Ishikawa (cell line): ENCODE measurements at regions not wholly inside any gene's neighbourhood (a gene's known extent, or its start where the extent isn't known, plus 50 kb on each side); places are given as distances from the start of the nearest gene placed in this dataset.

Experiments used
- CEBPB ChIP-seq: IDR thresholded peaks from 2 replicates; pipeline ENCODE4 v1.6.1; 2012
- TAF1 ChIP-seq: IDR thresholded peaks from 2 replicates; pipeline ENCODE4 v1.6.1; 2012; ENCODE audit warnings: low read depth, mild to moderate bottlenecking

DNA sequence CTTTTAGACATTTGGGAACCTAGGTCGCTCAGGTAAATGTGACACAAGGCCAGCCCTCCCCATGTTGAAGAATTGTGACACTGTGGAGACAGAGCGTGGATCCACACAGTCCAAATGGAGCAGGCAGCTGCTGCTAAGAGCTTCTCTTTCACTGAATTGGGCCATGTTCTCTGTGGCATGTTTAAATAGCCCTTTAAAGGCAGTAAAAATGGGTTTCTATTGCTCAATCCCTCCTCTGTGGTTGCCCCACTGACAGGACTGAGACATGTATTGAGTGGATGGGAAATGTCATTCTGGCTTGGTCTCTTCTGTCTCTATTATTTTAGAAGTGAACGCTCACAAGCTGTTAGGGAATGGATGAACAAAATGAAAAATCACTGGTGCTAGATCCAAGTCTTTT, 84.0 kb upstream of the PRICKLE1 start:
- no peak for TF ChIP-seq TAF1
- TF ChIP-seq CEBPB = 0 out of 2 replicates have a peak, but pooled peaks have one; percentile 25
